ENCODE measurements at regions not wholly inside any gene's neighbourhood (a gene's known extent, or its start where the extent isn't known, plus 50 kb on each side); places are given as distances from the start of the nearest gene placed in this dataset.

GRCh38 chr5:82863266-82863665 is 213.9 kb downstream of the TMEM167A start (continued):
- no peak for TF ChIP-seq CHD7 (IDR thresholded peaks at IDR 0.05; ENCODE audit: insufficient replicate concordance, low read length)
- TF ChIP-seq YY1 (IDR thresholded peaks at IDR 0.05; ENCODE audit: low read depth, low read length), result no peak
- no peak for TF ChIP-seq SUZ12 (IDR thresholded peaks at IDR 0.05; ENCODE audit: low read length)
- TF ChIP-seq CBX5 (IDR thresholded peaks at IDR 0.05; ENCODE audit: low read depth, low read length), result no peak
- no peak for TF ChIP-seq SAP30 (IDR thresholded peaks at IDR 0.05; ENCODE audit: insufficient read depth, insufficient replicate concordance, low read length)
- TF ChIP-seq KDM5A (IDR thresholded peaks at IDR 0.05; ENCODE audit: low read length), result no peak
- TF ChIP-seq CHD2 (IDR thresholded peaks at IDR 0.05; ENCODE audit: low read length), result no peak
- no peak for TF ChIP-seq TEAD4 (IDR thresholded peaks at IDR 0.05; ENCODE audit: low read depth, low read length)
- TF ChIP-seq CTBP2 (IDR thresholded peaks at IDR 0.05; ENCODE audit: borderline replicate concordance, insufficient read depth, insufficient read length, low read length), result no peak
- no peak for TF ChIP-seq CREB1 (IDR thresholded peaks at IDR 0.05)
- TF ChIP-seq SIRT6 (IDR thresholded peaks at IDR 0.05; ENCODE audit: low read length), result no peak
- no peak for TF ChIP-seq RBBP5 (IDR thresholded peaks at IDR 0.05; ENCODE audit: borderline replicate concordance, low read depth, low read length)
- no peak for TF ChIP-seq RXRA (IDR thresholded peaks at IDR 0.05; ENCODE audit: insufficient read depth, low read depth, low read length)

Data from H1 (cell line).